ENCODE measurements at regions not wholly inside any gene's neighbourhood (a gene's known extent, or its start where the extent isn't known, plus 50 kb on each side); places are given as distances from the start of the nearest gene placed in this dataset.

GRCh38 chr12:74148849-74149248, 388.8 kb upstream of the ATXN7L3B start:
- Histone ChIP-seq H3K27ac (ENCODE audit: low read depth, low read length) (no peak overlapping the region), H3K27me3 (ENCODE audit: control insufficient read depth, insufficient read depth, low read length) (no peaks in the 10 kb centered on the region), H3K4me3 (ENCODE audit: low read depth, low read length) (no peak overlapping the region), H3K9me3 (ENCODE audit: control insufficient read depth, insufficient read depth, low read length) (no peaks in the 10 kb centered on the region)
- ChIA-PET POLR2A (no interaction called here), CTCF (no interaction called here)
- TF ChIP-seq CTCF (IDR thresholded peaks at IDR 0.05; ENCODE audit: low read depth, low read length): no peak
- DNase-seq (ENCODE audit: low read depth, low spot score): no peak

- TF ChIP-seq CTCF (IDR thresholded peaks at IDR 0.05; ENCODE audit: low read depth, low read length): no peak
- no peak for DNase-seq (ENCODE audit: low read depth, low spot score)
- ChIA-PET CTCF (no interaction called here), POLR2A (no interaction called here)
- Histone ChIP-seq H3K9me3 (ENCODE audit: control insufficient read depth, insufficient read depth, low read length) (no peaks in the 10 kb centered on the region), H3K4me3 (ENCODE audit: low read depth, low read length) (no peak overlapping the region), H3K27me3 (ENCODE audit: control insufficient read depth, insufficient read depth, low read length) (no peaks in the 10 kb centered on the region), H3K27ac (ENCODE audit: low read depth, low read length) (no peak overlapping the region)
Measured at GRCh38 chr12:74152370-74152769, 385.3 kb upstream of the ATXN7L3B start.

- DNase-seq (ENCODE audit: low read depth, low spot score): no peak
- no peak for TF ChIP-seq CTCF (IDR thresholded peaks at IDR 0.05; ENCODE audit: low read depth, low read length)
- Histone ChIP-seq H3K27ac (ENCODE audit: low read depth, low read length) (no peak overlapping the region), H3K9me3 (ENCODE audit: control insufficient read depth, insufficient read depth, low read length) (peaks cover 8% of the 10 kb centered on the region), H3K27me3 (ENCODE audit: control insufficient read depth, insufficient read depth, low read length) (no peaks in the 10 kb centered on the region), H3K4me3 (ENCODE audit: low read depth, low read length) (no peak overlapping the region)
- ChIA-PET CTCF (no interaction called here), POLR2A (no interaction called here)
Measured at GRCh38 chr12:74166096-74166495, 371.5 kb upstream of the ATXN7L3B start.

GRCh38 chr12:74169607-74170006, 368.0 kb upstream of the ATXN7L3B start:
- ChIA-PET POLR2A (no interaction called here), CTCF (no interaction called here)
- Histone ChIP-seq H3K27me3 (ENCODE audit: control insufficient read depth, insufficient read depth, low read length) (no peaks in the 10 kb centered on the region), H3K9me3 (ENCODE audit: control insufficient read depth, insufficient read depth, low read length) (peaks cover 15% of the 10 kb centered on the region), H3K4me3 (ENCODE audit: low read depth, low read length) (no peak overlapping the region), H3K27ac (ENCODE audit: low read depth, low read length) (no peak overlapping the region)
- DNase-seq (ENCODE audit: low read depth, low spot score): no peak
- no peak for TF ChIP-seq CTCF (IDR thresholded peaks at IDR 0.05; ENCODE audit: low read depth, low read length)

- Histone ChIP-seq H3K9me3 (ENCODE audit: control insufficient read depth, insufficient read depth, low read length) (peaks cover 15% of the 10 kb centered on the region), H3K27ac (ENCODE audit: low read depth, low read length) (no peak overlapping the region), H3K4me3 (ENCODE audit: low read depth, low read length) (no peak overlapping the region), H3K27me3 (ENCODE audit: control insufficient read depth, insufficient read depth, low read length) (no peaks in the 10 kb centered on the region)
- TF ChIP-seq CTCF (IDR thresholded peaks at IDR 0.05; ENCODE audit: low read depth, low read length): no peak
- DNase-seq (ENCODE audit: low read depth, low spot score): no peak
- ChIA-PET CTCF (no interaction called here), POLR2A (no interaction called here)
Measured at GRCh38 chr12:74170645-74171477, 366.8 kb upstream of the ATXN7L3B start.

All from AG04450 (cell line).